NCI-H2081 treated with DMSO at 0.1 percent for 48 hours (cell line): ENCODE measurements at regions not wholly inside any gene's neighbourhood (a gene's known extent, or its start where the extent isn't known, plus 50 kb on each side); places are given as distances from the start of the nearest gene placed in this dataset.
"Not testable (repeated sequence)": the region's sequence is repeated elsewhere in the genome, so short reads cannot be mapped to it uniquely, and the experiment has no call there.

ENCODE experiments used
- DNase-seq: peaks from one replicate; lab custom pipeline; 2025; lab: John Stamatoyannopoulos, UW

DNA sequence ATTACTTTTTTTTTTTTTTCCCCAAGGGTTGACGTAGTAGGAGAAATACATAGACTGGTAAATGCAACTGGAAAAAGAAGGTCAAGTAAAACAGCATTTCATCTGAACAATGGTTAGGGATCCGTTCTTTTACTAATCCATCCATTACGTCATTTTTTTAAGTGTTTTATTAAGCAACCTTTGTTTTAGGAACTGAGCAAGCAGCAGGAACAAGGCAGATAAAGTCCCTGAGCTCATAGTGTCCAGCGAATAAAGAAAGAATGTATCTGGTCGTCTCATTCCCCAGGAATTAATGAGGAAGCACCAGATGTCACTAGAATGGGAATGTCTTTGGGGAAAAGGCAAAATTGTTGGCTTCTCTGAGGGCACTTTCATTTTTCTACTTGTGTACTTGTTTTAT lies 842.4 kb downstream of the TDRD15 start:
- no peak for DNase-seq

DNA sequence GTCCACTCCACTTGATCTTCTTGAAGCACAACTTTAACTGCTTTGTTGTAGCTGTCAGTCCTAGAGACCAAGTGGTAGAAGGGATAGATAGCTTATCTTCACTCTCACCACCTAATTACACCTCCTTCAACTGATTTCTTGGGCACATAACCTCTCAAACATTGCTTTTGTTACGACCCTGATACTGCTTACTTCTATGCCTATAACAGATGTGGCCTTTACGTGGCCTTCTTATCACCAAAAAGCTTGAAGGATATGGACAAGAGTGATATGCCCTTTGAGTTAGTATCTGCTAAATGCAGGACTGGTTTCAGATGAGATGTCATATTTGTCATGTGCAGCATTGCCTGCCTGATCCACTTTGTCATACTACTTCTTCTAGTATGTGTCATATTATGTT lies 847.2 kb downstream of the TDRD15 start:
- DNase-seq = no peak

DNA sequence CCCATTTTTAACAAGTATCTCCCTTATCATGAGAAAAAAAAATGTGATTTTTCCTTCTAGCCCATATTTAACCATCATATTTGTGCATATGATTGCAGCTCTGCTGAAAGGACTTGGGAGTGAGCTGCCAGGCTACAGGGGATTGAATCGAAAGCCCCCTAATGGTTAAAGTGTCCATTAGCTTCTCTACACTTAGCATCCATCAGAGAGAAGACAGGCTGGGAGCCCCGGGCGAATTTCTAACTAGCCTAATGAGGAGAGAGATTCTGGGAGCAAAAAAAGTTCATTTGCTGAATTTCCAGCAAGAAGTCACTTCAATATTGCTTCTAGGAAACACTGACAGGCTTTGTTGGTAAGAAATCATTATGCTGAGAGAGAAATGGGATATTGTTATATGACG lies 848.8 kb downstream of the TDRD15 start:
- DNase-seq = no peak

DNA sequence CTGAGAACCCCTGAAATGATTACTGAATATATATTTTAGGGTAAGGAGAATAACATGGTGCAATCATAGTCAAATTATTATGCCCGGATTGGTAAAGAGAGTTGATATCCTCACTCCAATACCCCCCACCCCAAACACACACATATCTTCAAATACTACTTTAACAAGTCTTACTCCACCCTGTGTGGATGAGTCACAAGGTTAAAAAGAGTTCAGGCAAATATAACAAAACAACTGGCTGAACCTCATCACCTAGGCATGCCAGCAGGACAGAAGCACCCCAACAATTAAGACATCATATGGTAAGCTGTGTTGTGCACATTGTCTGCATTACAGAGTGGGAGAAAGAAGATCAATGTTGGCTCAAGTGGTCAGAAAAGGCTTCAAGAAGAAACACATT lies 857.4 kb downstream of the TDRD15 start:
- no peak for DNase-seq

DNA sequence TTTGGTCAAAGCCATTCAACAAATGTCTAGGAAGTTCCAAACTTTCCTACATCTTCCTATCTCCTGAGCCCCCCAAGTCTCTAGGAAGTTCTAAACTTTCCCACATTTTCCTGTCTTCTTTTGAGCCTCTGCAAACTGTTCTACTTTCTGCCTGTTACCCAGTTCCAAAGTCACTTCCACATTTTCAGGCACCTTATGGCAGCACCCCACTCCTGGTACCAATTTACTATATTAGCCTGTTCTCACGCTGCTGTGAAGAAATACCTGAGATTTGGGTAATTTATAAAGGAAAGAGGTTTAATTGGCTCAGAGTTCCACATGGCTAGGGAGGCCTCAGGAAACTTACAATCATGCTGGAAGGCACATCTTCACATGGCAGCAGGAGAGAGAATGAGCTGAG lies 869.2 kb downstream of the TDRD15 start:
- DNase-seq = no peak

DNA sequence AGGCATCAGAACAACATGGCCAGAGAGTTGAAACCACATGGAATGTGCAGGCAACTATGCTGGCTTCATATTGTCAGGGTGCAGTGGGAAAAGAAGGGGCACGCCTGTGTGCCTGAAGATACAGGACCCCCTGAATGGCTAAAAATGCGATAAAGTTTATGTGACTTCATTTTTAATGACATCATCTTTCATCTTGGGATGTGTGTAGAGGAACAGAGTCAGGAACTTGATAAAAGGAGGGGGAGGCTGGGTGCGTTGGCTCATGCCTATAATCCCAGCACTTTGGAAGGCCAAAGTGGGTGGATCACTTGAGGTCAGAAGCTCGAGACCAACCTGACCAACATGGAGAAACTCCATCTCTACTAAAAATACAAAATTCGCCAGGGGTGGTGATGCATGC lies 872.6 kb downstream of the TDRD15 start:
- no peak for DNase-seq

DNA sequence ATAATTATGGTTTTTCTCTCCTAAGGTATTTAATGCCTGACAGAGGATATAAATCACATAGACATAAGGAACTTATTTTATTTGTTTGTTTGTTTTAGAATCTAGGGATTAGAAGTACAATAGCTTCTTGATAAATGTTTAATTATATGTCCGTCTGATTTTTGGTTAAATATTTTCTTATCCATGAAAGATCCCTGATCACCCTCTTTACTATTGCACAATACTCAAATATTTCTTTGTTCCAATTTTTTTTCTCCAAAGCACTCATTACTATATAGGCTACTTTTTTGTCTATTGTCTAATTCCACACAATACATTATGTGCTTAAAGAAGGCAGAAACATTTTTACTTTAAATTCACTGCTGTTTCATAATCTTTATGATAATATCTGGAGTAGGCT lies 875.8 kb downstream of the TDRD15 start:
- DNase-seq = no peak

DNA sequence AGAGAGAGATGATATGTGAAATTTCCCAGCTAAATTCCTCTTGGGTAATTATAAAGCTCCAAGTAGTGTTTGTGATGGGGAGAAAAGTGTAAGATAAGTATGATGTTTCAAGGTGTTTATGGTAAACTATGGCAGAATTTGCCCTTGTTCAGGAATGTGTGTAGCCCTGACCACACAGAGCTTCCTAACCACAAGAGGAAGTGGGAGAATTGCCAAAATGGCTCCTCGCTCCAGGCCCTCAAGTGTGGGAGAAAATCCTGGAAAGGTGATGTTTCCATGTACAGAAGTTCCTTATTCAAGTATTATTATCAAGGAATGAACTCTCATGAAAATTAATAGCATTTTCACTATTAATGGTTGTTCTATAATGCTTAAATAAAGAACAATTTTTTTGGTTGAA lies 878.3 kb downstream of the TDRD15 start:
- DNase-seq = no peak

DNA sequence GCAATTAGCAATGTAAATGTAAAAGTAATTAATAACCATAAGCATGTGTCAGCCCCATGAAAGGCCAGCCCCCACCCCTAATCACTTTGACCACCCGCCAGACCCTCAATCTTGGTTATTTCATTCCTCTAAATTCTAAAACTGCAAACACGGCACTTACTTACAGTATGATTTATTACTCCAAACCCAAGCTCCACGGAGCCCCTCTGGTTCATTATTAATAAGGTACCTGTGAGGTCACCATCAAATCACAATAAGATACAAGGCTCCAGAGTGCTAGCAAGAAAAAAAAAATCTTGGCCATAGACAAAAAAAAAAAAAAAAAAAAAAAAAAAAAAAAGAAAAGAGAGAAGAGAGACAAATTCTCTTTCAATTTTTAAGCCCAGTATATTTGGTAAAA lies 879.5 kb downstream of the TDRD15 start:
- no peak for DNase-seq

DNA sequence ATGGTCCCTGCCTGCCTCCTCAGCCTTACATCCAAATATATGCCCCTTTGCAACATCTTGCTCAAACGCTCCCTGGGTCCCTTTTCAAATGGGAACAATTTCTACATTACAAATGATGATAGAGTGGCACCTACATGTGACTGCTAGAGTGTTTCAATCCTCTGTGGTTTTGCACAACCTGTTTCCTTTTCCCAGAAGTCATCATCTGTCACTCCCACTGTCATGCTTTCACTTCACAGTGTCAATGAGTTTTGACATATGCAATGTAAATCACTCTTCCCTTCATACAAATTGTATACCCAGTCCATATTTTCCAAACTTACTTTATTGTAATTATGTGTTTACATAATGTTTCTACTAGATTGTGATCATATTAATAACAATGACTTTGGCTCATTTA lies 887.3 kb downstream of the TDRD15 start:
- no peak for DNase-seq

DNA sequence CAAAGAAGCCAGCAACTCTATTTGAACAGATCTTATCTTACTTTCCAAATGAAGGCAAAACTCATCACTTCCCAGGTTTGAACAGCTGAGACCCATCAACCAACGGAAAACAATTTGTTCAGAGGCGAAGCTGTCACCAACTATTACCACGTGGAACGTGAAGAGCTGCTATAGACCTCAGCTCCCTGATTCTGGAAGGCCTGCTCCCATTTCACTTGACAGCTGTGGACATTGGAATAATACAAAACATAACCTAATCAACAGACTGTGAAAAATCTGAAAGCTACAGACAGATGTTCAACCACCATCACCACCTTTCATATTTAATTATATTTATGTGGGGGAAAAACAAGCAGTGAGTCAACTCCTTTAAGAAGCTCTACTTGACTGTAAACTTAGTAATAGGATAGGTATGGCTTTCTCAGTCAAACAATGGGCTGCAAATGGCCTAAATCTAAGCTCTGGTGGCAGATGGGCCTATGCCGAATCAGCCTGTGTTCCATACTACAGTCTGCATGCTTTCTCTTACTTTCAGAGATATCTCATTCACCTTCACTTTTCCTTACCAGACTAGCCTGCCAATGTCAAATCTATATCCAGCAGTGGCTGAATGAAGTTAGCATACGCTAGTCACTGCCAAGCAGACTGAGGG lies 896.4 kb downstream of the TDRD15 start:
- DNase-seq = no peak

DNA sequence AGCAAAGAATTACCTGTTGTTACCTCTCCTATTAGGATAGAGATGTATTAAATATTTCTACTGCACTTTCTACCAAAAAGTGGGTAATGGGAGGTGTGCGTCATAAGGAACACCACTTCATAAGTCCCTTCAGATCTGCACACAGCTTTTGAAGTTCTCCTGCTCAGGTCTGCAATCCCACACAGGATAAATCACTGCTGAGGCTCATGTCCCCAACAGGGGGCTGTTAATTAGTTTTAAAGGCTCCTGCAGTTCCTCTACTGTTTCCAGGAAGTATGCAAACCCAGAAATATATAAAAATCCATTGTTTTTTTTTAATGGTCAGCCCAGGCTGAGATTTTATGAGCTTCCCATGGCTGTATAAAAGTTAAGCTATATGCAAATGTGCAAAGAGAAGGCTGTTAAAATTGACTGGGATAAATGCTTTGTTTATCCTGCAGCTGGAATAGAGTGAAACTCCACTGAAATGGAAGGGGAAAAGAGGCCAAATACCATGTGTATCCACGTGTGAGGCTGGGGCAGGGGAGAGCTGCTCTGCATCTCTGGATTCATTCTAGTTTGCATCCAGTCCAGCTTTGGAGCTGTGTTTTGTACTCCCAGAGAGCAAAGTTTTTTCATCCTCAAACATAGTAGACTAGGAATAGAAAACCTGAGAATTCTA lies 903.7 kb downstream of the TDRD15 start:
- DNase-seq = no peak

DNA sequence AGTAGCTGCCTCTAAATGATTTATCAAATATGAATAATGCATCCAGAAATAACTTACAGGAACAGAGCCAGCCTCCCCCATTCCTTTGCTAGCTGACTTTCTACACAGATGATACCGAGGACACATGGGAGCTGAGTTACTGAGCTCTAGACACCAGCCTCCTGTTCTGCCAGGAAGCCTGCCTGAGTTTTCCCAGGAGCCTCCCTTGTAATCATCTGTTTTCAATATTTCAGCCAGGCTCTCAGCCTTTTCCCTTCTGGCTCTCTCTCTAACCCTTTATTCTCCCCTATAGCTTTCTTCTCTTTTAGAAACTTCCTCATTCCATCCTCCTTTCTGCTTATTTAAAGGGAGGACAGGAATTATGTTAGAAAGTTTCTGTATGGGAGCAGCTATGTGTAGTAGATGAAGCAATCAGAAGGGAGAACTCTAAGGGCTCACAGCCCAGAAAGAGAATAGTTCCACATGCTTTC lies 911.6 kb downstream of the TDRD15 start:
- no peak for DNase-seq

DNA sequence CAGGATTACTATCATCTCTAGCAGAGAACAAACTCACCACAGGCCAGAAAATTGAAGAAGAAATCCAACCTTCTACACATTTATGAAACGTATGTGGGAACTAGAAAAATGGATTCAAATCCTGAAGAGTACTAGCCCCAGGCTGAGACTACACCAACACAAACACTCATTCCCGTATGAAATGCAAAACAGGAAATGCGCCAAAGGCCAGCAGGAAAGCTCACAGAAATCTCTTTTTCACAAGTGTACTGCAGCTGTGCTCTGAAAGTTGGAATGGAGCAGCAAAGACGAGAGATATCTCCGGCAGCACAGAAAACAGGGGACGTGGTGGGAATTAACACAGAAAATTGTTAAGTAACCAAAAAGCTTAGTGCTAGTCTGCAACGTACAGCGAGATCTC lies 913.5 kb downstream of the TDRD15 start:
- no peak for DNase-seq

DNA sequence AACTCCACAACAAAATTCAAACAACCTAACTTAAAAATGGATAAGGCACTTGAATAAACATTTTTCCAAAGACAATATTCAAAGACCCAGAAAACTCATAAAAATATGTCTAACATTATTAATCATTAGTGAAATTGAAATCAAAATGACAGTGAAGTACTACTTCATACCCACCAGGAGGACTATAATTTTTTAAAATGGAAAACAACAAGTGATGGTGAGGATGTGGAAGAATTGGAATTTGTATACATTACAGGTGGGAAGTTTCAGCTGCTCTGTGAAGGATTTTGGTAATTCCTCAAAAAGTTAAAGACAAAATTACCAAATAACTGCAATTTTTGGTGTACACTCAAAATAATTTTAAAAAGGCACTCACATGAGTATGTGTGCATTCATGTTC lies 920.0 kb downstream of the TDRD15 start:
- DNase-seq = no peak

DNA sequence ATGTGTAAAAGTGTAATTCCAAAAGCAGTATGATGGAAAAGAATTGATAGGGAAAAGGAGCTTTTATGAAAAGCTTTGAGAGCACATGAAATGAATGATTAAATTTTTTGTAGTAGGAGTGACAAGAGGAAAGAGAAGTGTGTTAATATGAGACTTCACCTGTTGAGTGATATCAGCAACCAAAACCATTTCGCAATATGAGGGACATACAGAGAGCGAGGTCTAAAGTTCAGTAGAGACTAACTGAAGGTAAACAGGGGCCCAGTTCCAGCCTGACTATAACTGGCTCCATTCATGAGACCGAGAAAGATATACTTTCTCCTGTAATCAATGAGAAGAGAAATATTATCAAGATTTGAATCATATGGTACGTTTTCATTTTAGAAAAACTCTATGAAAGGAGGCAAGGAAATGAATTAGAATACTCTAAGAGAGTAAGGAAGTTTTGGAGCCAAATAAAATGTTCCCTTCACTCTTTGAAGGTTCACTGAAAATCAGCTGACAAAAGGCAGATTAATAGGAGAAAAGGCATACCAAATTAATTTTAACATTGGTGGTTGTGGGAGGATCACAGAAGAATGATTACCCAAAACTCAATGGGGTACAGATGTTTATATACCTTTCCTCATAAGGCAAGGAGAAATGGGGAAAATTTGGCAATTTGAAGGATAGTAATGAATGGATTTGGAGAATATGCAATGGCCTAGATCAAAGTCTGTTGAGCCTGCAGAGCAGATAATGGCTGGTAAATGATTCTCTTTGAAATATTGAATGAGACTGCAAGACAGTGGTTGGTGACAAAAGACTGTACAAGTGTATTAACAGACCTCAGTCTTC lies 932.2 kb downstream of the TDRD15 start:
- DNase-seq = no peak

DNA sequence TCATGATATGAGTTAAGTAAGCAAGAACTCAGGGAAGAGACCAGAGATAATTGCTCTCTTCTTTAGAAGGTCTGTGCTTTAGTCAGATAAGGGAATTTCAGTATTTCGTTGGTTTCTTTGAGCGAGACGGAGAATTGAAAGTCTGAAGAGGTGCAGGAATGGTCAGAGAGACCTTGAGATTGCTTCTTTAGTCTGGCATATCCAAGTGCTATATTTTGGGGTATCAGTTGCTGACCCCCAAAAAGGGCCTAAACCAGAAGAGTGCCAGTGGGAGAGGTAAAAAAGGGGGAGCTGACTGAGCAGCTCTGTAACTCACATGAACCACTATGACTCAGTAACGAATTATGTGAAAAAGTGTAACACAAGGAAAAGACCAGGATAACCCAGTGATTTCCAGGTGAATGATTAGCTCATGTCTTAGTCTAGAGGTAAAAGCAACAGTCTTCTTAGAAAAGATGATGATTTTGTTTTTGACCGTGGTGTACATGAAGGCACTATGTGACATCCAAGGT lies 932.9 kb downstream of the TDRD15 start:
- no peak for DNase-seq

DNA sequence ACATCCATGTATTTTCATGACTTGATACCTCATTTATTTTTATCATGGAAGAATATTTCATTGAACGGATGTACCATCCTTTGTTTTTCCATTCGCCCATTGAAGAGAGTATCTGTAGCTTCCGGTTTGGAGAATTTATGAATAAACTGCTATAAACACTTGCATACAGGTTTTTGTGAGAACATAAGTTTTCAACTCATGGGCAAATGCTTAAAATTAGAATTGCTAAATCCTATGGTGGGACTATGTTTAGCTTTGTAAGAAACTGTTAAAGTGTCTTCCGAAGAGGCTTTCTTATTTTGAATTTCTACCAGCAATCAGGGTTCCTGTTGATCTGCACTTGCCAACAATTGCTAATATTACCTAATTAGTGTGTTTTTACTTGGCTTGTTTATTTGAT lies 938.9 kb downstream of the TDRD15 start:
- no peak for DNase-seq

DNA sequence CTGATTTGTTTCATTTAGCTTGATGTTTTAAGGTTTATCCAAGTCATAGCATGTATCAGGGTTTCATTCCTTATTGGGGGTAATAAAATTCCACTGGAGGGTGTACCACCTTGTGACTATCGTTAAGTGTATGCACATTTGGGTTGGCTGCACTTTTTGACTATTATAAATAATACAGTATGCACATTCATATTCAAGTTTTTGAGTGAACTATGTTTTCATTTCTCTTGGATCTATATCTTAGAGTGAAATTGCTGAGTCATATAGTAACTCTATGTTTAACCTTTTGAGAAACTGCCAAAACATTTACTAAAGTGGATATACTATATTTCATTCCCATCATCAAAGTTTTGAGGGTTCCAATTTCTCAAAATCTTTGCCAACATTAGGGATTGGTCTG lies 952.7 kb downstream of the TDRD15 start:
- DNase-seq = no peak

DNA sequence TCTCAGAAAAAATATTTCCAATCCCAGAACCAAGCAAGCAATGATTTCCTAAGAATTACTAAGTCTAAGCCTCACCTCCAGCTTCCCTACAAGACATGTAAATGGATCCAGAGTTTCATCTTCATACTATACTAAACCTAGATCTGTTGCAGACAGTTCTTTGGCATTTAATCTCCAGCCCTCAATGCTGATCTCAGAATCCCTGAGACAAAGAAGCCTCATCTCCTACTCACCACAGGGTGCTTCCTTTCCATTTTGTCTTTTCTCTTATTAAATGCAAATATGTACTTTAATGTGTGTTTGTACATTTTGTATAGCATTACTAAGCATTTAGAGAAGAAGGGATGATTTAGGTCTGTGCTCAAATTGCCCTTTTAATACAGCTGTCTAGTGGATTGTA lies 954.9 kb downstream of the TDRD15 start:
- DNase-seq = no peak

DNA sequence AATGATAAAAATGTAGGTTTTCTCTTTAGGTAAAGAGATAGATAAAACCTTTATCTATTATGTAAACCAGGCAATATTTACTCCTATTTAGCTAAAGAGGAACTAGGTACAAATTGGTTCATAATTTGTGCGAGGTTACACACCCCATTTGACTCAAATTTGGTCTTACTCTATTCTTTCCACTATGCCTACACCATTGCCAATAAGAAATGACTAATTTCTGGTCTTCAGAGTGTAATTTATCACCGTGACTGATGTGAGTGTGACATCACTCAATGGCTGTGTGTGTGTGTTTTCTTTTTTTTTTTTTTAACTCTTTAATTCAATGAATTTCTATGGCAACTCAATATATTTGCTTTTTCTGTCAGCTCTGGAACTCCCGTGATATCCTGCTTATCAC lies 955.8 kb downstream of the TDRD15 start:
- DNase-seq = no peak

DNA sequence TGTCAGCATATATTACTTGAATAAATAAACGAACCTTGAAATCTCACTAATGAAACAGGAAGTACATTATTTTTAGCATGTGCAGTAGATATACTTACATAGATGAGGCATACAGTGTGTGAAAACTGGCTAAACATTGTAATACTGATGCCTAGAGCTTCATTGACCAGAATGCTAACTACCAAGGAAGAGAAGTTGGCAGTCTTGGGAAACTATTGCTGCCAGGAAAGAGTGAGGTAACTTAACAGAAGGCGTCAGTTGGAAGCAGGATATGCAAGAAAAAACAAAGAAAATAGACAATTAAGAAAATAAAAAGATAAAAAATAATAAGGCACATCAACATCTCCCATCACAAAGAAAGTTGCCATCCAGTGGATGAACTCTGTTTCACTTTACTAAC lies 963.0 kb downstream of the TDRD15 start:
- DNase-seq = no peak

DNA sequence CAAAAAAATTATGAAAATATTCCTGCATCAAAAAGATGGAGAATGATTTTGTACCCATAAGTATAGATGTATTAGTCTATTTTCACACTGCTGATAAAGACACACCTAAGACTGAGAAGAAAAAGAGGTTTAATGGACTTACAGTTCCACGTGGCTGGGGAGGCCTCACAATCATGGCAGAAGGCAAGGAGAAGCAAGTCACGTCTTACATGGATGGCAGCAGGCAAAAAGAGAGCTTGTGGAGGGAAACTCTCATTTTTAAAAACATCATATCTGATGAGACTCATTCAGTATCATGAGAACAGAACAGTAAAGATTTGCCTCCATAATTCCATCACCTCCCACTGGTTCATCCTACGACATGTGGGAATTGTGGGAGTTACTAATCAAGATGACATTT lies 979.8 kb downstream of the TDRD15 start:
- not testable (repeated sequence) for DNase-seq
